K562 (cell line): ENCODE measurements at regions not wholly inside any gene's neighbourhood (a gene's known extent, or its start where the extent isn't known, plus 50 kb on each side); places are given as distances from the start of the nearest gene placed in this dataset.

ENCODE experiments used
- BRCA1 ChIP-seq, 2 experiments: fragments of 450-650 bp in 1 of 2; sonication (generic) in 1 of 2; formaldehyde crosslinking in 1 of 2; IDR thresholded peaks; 2 replicates each; pipeline versions ENCODE4 v1.5.0 to v1.6.1; 2017 to 2020; ENCODE audit warnings: mild to moderate bottlenecking in 1 of 2, missing genetic modification reagents in 1 of 2
- CREB1 ChIP-seq, 2 experiments: sonication (generic) in 1 of 2; formaldehyde crosslinking in 1 of 2; IDR thresholded peaks; 2 replicates each; pipeline versions ENCODE4 v1.6.1 to v1.8.0; 2012 to 2022; ENCODE audit warnings: inconsistent platforms in 1 of 2, mild to moderate bottlenecking in 1 of 2, missing genetic modification reagents in 1 of 2, moderate library complexity in 1 of 2
- CTCF ChIP-seq, 3 experiments: IDR thresholded peaks in 2 of 3; conservative IDR thresholded peaks in 1 of 3; 2 replicates each; pipeline ENCODE4 v1.5.1; 2011 to 2012; ENCODE audit warnings: low read length in 3 of 3, mild to moderate bottlenecking in 3 of 3, control low read depth in 2 of 3, improper control_type of control experiment in 1 of 3, inconsistent platforms in 1 of 3, low read depth in 1 of 3, mixed read lengths in 1 of 3, moderate library complexity in 1 of 3; ENCODE audit not compliant: insufficient read depth in 2 of 3
- EHMT2 ChIP-seq: fragments of 450-650 bp; IDR thresholded peaks from 2 replicates; pipeline ENCODE4 v1.6.1; 2018; ENCODE audit warnings: antibody characterized with exemption
- EP300 ChIP-seq: IDR thresholded peaks from 2 replicates; pipeline ENCODE4 v1.6.1; 2012; ENCODE audit warnings: low read length, improper control_type of control experiment
- MCM3 ChIP-seq: fragments of 450-650 bp; IDR thresholded peaks from 2 replicates; pipeline ENCODE4 v1.6.1; 2016
- POLR2AphosphoS2 ChIP-seq: IDR thresholded peaks from 2 replicates; pipeline ENCODE4 v1.6.1; 2012; ENCODE audit warnings: low read length, improper control_type of control experiment
- POLR2AphosphoS5 ChIP-seq: IDR thresholded peaks from 2 replicates; pipeline ENCODE4 v1.6.1; 2011; ENCODE audit warnings: mild to moderate bottlenecking, low read depth, low read length, moderate library complexity; ENCODE audit not compliant: control insufficient read depth, insufficient read depth
- RAD21 ChIP-seq, 2 experiments: fragments of 250-450 bp in 1 of 2; fragments of 450-650 bp in 1 of 2; sonication (Bioruptor Pico) in 1 of 2; formaldehyde crosslinking in 1 of 2; IDR thresholded peaks in 1 of 2; conservative IDR thresholded peaks in 1 of 2; 2 replicates each; pipeline versions ENCODE4 v1.4.0 to v1.8.0; 2020 to 2022; ENCODE audit warnings: mild to moderate bottlenecking in 2 of 2, moderate library complexity in 1 of 2
- STAT5A ChIP-seq: IDR thresholded peaks from 2 replicates; pipeline ENCODE4 v1.6.1; 2012; ENCODE audit warnings: low read length, inconsistent platforms, borderline replicate concordance
- TRIM24 ChIP-seq, 2 experiments: fragments of 450-650 bp; IDR thresholded peaks; 2 replicates each; pipeline ENCODE4 v1.6.1; 2016
- ZBTB33 ChIP-seq: sonication (generic); formaldehyde crosslinking; IDR thresholded peaks from 2 replicates; pipeline ENCODE4 v1.8.1; 2023; ENCODE audit warnings: mild to moderate bottlenecking, missing genetic modification reagents

- no peak for TF ChIP-seq CREB1 (IDR thresholded peaks at IDR 0.05)
- TF ChIP-seq CREB1 (CRISPR knock-in tag; IDR thresholded peaks at IDR 0.05), result no peak
- TF ChIP-seq RAD21 (CRISPR knock-in tag; conservative IDR thresholded peaks at IDR 0.05 in 1 of 2, IDR thresholded peaks at IDR 0.05 in 1 of 2), result no peak
- no peak for TF ChIP-seq TRIM24 (IDR thresholded peaks at IDR 0.05)
- TF ChIP-seq ZBTB33 (CRISPR knock-in tag), result no peak
- no peak for TF ChIP-seq POLR2AphosphoS5
- no peak for TF ChIP-seq CTCF (IDR thresholded peaks at IDR 0.05 in 2 of 3, conservative IDR thresholded peaks at IDR 0.05 in 1 of 3; ENCODE audit: insufficient read depth in 2 of 3, low read depth in 1 of 3, low read length in 3 of 3)
- TF ChIP-seq EP300, result no peak
- no peak for TF ChIP-seq BRCA1 (IDR thresholded peaks at IDR 0.05)
- TF ChIP-seq BRCA1 (CRISPR knock-in tag; IDR thresholded peaks at IDR 0.05), result no peak
- TF ChIP-seq STAT5A, result no peak
- TF ChIP-seq EHMT2, result no peak
- no peak for TF ChIP-seq POLR2AphosphoS2
- TF ChIP-seq MCM3, result no peak
Measured at GRCh38 chr5:174356536-174356935, 311.0 kb downstream of the NSG2 start.
